GM23338 (cell line): ENCODE measurements at regions not wholly inside any gene's neighbourhood (a gene's known extent, or its start where the extent isn't known, plus 50 kb on each side); places are given as distances from the start of the nearest gene placed in this dataset.

Source experiments
- EZH2 ChIP-seq: fragments of 200-600 bp; sonication (generic); IDR thresholded peaks from one replicate; pipeline ENCODE4 v1.8.0; 2017; ENCODE audit warnings: antibody characterized with exemption, mild to moderate bottlenecking, low read depth; ENCODE audit not compliant: unreplicated experiment
- POLR2AphosphoS5 ChIP-seq: IDR thresholded peaks from 2 replicates; pipeline ENCODE4 v1.6.1; 2016; ENCODE audit warnings: antibody characterized with exemption, low read depth
- TF ChIP-seq, protein P1 (sequence below), 2 experiments: fragments of 200-600 bp in 1 of 2; sonication (generic) in 1 of 2; conservative IDR thresholded peaks; 2 replicates each; pipeline versions ENCODE4 v1.5.1 to v1.6.1; 2016 to 2017; ENCODE audit warnings: antibody characterized with exemption in 2 of 2, low read depth in 2 of 2, mild to moderate bottlenecking in 2 of 2, moderate library complexity in 1 of 2
- TF ChIP-seq, protein P2 (sequence below): IDR thresholded peaks from one replicate; pipeline ENCODE4 v1.6.1; 2018; ENCODE audit warnings: antibody characterized with exemption; ENCODE audit not compliant: unreplicated experiment

DNA sequence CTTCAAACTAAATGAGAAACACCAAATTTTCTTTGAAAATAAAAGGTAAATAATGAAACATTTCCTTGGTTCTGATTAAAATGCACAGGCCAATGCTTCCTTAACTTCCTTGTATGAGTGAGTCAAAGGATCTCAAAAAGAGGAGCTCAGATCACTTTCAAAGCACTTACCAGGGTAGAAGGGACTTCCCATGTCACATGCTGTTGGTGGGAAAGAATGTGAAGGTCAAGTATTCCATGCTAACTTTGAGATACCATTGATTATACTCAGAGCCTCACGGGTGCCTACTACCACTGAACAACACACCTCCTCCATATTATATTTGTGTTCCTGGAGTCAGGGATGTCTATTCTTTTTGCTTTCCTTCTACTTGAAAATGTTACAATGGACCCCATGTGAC, 233.5 kb upstream of the KIAA1217 start:
- TF ChIP-seq, protein P1, sequence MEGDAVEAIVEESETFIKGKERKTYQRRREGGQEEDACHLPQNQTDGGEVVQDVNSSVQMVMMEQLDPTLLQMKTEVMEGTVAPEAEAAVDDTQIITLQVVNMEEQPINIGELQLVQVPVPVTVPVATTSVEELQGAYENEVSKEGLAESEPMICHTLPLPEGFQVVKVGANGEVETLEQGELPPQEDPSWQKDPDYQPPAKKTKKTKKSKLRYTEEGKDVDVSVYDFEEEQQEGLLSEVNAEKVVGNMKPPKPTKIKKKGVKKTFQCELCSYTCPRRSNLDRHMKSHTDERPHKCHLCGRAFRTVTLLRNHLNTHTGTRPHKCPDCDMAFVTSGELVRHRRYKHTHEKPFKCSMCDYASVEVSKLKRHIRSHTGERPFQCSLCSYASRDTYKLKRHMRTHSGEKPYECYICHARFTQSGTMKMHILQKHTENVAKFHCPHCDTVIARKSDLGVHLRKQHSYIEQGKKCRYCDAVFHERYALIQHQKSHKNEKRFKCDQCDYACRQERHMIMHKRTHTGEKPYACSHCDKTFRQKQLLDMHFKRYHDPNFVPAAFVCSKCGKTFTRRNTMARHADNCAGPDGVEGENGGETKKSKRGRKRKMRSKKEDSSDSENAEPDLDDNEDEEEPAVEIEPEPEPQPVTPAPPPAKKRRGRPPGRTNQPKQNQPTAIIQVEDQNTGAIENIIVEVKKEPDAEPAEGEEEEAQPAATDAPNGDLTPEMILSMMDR (conservative IDR thresholded peaks at IDR 0.05; ENCODE audit: low read depth in 2 of 2): no peak
- TF ChIP-seq POLR2AphosphoS5 (no peak), EZH2 (no peak)
- TF ChIP-seq, protein P2, sequence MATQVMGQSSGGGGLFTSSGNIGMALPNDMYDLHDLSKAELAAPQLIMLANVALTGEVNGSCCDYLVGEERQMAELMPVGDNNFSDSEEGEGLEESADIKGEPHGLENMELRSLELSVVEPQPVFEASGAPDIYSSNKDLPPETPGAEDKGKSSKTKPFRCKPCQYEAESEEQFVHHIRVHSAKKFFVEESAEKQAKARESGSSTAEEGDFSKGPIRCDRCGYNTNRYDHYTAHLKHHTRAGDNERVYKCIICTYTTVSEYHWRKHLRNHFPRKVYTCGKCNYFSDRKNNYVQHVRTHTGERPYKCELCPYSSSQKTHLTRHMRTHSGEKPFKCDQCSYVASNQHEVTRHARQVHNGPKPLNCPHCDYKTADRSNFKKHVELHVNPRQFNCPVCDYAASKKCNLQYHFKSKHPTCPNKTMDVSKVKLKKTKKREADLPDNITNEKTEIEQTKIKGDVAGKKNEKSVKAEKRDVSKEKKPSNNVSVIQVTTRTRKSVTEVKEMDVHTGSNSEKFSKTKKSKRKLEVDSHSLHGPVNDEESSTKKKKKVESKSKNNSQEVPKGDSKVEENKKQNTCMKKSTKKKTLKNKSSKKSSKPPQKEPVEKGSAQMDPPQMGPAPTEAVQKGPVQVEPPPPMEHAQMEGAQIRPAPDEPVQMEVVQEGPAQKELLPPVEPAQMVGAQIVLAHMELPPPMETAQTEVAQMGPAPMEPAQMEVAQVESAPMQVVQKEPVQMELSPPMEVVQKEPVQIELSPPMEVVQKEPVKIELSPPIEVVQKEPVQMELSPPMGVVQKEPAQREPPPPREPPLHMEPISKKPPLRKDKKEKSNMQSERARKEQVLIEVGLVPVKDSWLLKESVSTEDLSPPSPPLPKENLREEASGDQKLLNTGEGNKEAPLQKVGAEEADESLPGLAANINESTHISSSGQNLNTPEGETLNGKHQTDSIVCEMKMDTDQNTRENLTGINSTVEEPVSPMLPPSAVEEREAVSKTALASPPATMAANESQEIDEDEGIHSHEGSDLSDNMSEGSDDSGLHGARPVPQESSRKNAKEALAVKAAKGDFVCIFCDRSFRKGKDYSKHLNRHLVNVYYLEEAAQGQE: no peak
